ENCODE measurements at regions not wholly inside any gene's neighbourhood (a gene's known extent, or its start where the extent isn't known, plus 50 kb on each side); places are given as distances from the start of the nearest gene placed in this dataset.

DNA sequence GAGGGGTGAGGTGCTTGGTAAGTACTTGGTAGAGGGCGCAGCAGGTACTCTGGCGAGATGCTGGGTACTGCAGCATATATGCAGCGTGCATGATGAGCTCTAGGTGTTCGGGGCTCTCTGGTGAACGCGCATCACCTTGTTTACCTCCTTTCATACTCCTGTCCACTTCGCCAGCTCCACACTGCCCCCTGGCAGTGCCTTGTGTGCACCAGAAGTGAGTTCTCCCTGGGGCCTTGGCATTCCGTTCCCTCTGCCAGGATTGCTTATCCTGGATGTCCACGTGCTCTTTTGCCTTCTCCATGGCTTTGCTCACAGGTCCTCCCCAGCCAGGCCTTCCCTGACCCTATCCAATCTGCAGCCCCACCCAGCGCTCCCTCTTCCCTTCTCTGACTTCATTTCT, 154.2 kb downstream of the MRM1 start (continued):
- peak; percentile 37 for TF ChIP-seq CTCF (tag by site-specific recombination; IDR thresholded peaks at IDR 0.05)

DNA sequence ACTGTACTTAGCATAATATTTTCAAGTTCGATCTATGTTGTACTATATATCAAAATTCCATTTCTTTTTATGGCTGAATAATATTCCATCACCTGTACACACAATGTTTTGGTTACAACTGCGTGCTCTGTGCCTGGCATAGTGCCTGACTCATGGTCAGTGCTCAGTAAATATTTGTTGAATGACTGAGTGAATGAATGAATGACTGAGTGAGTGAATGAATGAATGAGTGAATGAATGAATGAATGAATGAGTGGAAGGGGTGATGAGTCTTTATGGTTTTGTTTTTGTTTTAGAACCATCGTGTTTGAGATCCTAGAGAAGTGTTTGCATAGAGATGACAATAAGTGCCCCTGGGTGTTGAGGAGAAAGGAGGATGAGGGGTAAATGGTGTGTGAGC, 155.3 kb downstream of the MRM1 start:
- no peaks in the 10 kb centered on the region for H3K36me3 ChIP-seq (ENCODE audit: control insufficient read depth in 2 of 2, insufficient read depth in 1 of 2, low read length in 2 of 2)
- H3K9me3 ChIP-seq (ENCODE audit: control insufficient read depth, insufficient read depth, low read depth, low read length), result no peaks in the 10 kb centered on the region
- peak; percentile 77 for TF ChIP-seq ZNF24 (tag by site-specific recombination; IDR thresholded peaks at IDR 0.05)
- TF ChIP-seq, protein P1, sequence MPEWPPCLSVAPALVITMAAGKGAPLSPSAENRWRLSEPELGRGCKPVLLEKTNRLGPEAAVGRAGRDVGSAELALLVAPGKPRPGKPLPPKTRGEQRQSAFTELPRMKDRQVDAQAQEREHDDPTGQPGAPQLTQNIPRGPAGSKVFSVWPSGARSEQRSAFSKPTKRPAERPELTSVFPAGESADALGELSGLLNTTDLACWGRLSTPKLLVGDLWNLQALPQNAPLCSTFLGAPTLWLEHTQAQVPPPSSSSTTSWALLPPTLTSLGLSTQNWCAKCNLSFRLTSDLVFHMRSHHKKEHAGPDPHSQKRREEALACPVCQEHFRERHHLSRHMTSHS (tag by site-specific recombination; IDR thresholded peaks at IDR 0.05), result no peak
- no peaks in the 10 kb centered on the region for H3K4me1 ChIP-seq (ENCODE audit: control insufficient read depth, insufficient read depth, low read length)
- POLR2A ChIA-PET, result no interaction called here
- no peak overlapping the region for H3K4me3 ChIP-seq (ENCODE audit: low read depth, low read length)
- H3K27ac ChIP-seq (ENCODE audit: extremely low read depth, low read depth, low read length), result no peak overlapping the region
- CTCF ChIA-PET, result interaction anchor here (1.1 kb wide), 1 partner anchor 186 kb away, joined by 4 read pairs; no protein-coding TSS in a partner anchor

- Histone ChIP-seq H3K9me3 (ENCODE audit: control insufficient read depth, insufficient read depth, low read depth, low read length) (no peaks in the 10 kb centered on the region), H3K4me1 (ENCODE audit: control insufficient read depth, insufficient read depth, low read length) (no peaks in the 10 kb centered on the region), H3K27ac (ENCODE audit: extremely low read depth, low read depth, low read length) (no peak overlapping the region), H3K36me3 (ENCODE audit: control insufficient read depth in 2 of 2, insufficient read depth in 1 of 2, low read length in 2 of 2) (no peaks in the 10 kb centered on the region), H3K4me3 (ENCODE audit: low read depth, low read length) (no peak overlapping the region)
- ChIA-PET CTCF (interaction anchor here (0.6 kb wide), 2 partner anchors 54 to 215 kb away, joined by 3 to 5 read pairs; no protein-coding TSS in a partner anchor), POLR2A (no interaction called here)
- TF ChIP-seq ZNF24 (tag by site-specific recombination; IDR thresholded peaks at IDR 0.05), result no peak
- TF ChIP-seq, protein P2, sequence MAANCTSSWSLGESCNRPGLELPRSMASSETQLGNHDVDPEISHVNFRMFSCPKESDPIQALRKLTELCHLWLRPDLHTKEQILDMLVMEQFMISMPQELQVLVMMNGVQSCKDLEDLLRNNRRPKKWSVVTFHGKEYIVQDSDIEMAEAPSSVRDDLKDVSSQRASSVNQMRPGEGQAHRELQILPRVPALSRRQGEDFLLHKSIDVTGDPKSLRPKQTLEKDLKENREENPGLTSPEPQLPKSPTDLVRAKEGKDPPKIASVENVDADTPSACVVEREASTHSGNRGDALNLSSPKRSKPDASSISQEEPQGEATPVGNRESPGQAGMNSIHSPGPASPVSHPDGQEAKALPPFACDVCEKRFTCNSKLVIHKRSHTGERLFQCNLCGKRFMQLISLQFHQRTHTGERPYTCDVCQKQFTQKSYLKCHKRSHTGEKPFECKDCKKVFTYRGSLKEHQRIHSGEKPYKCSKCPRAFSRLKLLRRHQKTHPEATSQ (tag by site-specific recombination; IDR thresholded peaks at IDR 0.05), result no peak
- no peak for TF ChIP-seq ZNF19 (tag by site-specific recombination; IDR thresholded peaks at IDR 0.05; ENCODE audit: low read depth)
- TF ChIP-seq ZNF311 (tag by site-specific recombination; IDR thresholded peaks at IDR 0.05; ENCODE audit: borderline replicate concordance), result no peak
- TF ChIP-seq, protein P3, sequence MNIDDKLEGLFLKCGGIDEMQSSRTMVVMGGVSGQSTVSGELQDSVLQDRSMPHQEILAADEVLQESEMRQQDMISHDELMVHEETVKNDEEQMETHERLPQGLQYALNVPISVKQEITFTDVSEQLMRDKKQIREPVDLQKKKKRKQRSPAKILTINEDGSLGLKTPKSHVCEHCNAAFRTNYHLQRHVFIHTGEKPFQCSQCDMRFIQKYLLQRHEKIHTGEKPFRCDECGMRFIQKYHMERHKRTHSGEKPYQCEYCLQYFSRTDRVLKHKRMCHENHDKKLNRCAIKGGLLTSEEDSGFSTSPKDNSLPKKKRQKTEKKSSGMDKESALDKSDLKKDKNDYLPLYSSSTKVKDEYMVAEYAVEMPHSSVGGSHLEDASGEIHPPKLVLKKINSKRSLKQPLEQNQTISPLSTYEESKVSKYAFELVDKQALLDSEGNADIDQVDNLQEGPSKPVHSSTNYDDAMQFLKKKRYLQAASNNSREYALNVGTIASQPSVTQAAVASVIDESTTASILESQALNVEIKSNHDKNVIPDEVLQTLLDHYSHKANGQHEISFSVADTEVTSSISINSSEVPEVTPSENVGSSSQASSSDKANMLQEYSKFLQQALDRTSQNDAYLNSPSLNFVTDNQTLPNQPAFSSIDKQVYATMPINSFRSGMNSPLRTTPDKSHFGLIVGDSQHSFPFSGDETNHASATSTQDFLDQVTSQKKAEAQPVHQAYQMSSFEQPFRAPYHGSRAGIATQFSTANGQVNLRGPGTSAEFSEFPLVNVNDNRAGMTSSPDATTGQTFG (tag by site-specific recombination; IDR thresholded peaks at IDR 0.05; ENCODE audit: borderline replicate concordance), result no peak
- TF ChIP-seq MEIS1 (CRISPR knock-in tag; IDR thresholded peaks at IDR 0.05; ENCODE audit: borderline replicate concordance), result no peak
- TF ChIP-seq, protein P4, sequence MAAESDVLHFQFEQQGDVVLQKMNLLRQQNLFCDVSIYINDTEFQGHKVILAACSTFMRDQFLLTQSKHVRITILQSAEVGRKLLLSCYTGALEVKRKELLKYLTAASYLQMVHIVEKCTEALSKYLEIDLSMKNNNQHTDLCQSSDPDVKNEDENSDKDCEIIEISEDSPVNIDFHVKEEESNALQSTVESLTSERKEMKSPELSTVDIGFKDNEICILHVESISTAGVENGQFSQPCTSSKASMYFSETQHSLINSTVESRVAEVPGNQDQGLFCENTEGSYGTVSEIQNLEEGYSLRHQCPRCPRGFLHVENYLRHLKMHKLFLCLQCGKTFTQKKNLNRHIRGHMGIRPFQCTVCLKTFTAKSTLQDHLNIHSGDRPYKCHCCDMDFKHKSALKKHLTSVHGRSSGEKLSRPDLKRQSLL (tag by site-specific recombination; IDR thresholded peaks at IDR 0.05), result no peak
- no peak for TF ChIP-seq ZNF2 (tag by site-specific recombination; IDR thresholded peaks at IDR 0.05)
- no peak for TF ChIP-seq ZNF560 (tag by site-specific recombination; IDR thresholded peaks at IDR 0.05; ENCODE audit: borderline replicate concordance)
- TF ChIP-seq ZNF747 (tag by site-specific recombination; IDR thresholded peaks at IDR 0.05), result no peak
- TF ChIP-seq BCL11A (tag by site-specific recombination; IDR thresholded peaks at IDR 0.05; ENCODE audit: low read depth), result no peak
- TF ChIP-seq PRDM10 (tag by site-specific recombination; IDR thresholded peaks at IDR 0.05), result no peak
- TF ChIP-seq, protein P5, sequence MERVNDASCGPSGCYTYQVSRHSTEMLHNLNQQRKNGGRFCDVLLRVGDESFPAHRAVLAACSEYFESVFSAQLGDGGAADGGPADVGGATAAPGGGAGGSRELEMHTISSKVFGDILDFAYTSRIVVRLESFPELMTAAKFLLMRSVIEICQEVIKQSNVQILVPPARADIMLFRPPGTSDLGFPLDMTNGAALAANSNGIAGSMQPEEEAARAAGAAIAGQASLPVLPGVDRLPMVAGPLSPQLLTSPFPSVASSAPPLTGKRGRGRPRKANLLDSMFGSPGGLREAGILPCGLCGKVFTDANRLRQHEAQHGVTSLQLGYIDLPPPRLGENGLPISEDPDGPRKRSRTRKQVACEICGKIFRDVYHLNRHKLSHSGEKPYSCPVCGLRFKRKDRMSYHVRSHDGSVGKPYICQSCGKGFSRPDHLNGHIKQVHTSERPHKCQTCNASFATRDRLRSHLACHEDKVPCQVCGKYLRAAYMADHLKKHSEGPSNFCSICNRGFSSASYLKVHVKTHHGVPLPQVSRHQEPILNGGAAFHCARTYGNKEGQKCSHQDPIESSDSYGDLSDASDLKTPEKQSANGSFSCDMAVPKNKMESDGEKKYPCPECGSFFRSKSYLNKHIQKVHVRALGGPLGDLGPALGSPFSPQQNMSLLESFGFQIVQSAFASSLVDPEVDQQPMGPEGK (tag by site-specific recombination; IDR thresholded peaks at IDR 0.05), result no peak
- no peak for TF ChIP-seq GLI2 (tag by site-specific recombination; IDR thresholded peaks at IDR 0.05; ENCODE audit: borderline replicate concordance, low read depth)
These were observed 159.0 kb downstream of the MRM1 start for GRCh38 chr17:36760425-36760824.

Data from HEK293 (cell line).